ENCODE measurements at regions not wholly inside any gene's neighbourhood (a gene's known extent, or its start where the extent isn't known, plus 50 kb on each side); places are given as distances from the start of the nearest gene placed in this dataset.

- ChIA-PET POLR2A (no interaction called here), CTCF (interaction anchor here (0.7 kb wide), 1 partner anchor 57 kb away, joined by 3 read pairs; no protein-coding TSS in a partner anchor)
- no peak overlapping the region for H3K4me3 Mint-ChIP-seq
- DNase-seq: no peak
- no peaks in the 10 kb centered on the region for H3K36me3 Mint-ChIP-seq (ENCODE audit: low read depth)
- H3K4me1 Mint-ChIP-seq: peaks cover 24% of the 10 kb centered on the region
- no peak overlapping the region for H3K27ac Mint-ChIP-seq
- H3K9me3 Mint-ChIP-seq: no peaks in the 10 kb centered on the region
- no peaks in the 10 kb centered on the region for H3K27me3 Mint-ChIP-seq
These were observed 207.8 kb upstream of the TARS1 start for GRCh38 chr5:33232731-33233505.

GRCh38 chr5:33235304-33235703 lies 205.5 kb upstream of the TARS1 start:
- H3K27ac Mint-ChIP-seq: peak overlapping the region; percentile 55
- no peak overlapping the region for H3K4me3 Mint-ChIP-seq
- CTCF ChIA-PET: no interaction called here
- no peak for DNase-seq
- POLR2A ChIA-PET: no interaction called here
- H3K27me3 Mint-ChIP-seq: no peaks in the 10 kb centered on the region
- no peaks in the 10 kb centered on the region for H3K36me3 Mint-ChIP-seq (ENCODE audit: low read depth)
- peaks cover 24% of the 10 kb centered on the region for H3K4me1 Mint-ChIP-seq
- H3K9me3 Mint-ChIP-seq: no peaks in the 10 kb centered on the region

GRCh38 chr5:33235824-33236223 lies 204.9 kb upstream of the TARS1 start:
- no peaks in the 10 kb centered on the region for H3K27me3 Mint-ChIP-seq
- DNase-seq: no peak
- no peaks in the 10 kb centered on the region for H3K36me3 Mint-ChIP-seq (ENCODE audit: low read depth)
- CTCF ChIA-PET: no interaction called here
- H3K27ac Mint-ChIP-seq: peak overlapping the region; percentile 55
- POLR2A ChIA-PET: no interaction called here
- H3K4me1 Mint-ChIP-seq: peaks cover 24% of the 10 kb centered on the region
- no peaks in the 10 kb centered on the region for H3K9me3 Mint-ChIP-seq
- no peak overlapping the region for H3K4me3 Mint-ChIP-seq

- Mint-ChIP-seq H3K36me3 (ENCODE audit: low read depth) (no peaks in the 10 kb centered on the region), H3K9me3 (no peaks in the 10 kb centered on the region), H3K4me1 (peaks cover 38% of the 10 kb centered on the region), H3K27me3 (no peaks in the 10 kb centered on the region), H3K27ac (no peak overlapping the region), H3K4me3 (no peak overlapping the region)
- CTCF ChIA-PET: no interaction called here
- POLR2A ChIA-PET: no interaction called here
- no peak for DNase-seq
These were observed 203.3 kb upstream of the TARS1 start for GRCh38 chr5:33237471-33237870.

GRCh38 chr5:33238826-33239695 lies 201.7 kb upstream of the TARS1 start:
- no peak for DNase-seq
- Mint-ChIP-seq H3K27ac (no peak overlapping the region), H3K36me3 (ENCODE audit: low read depth) (no peaks in the 10 kb centered on the region), H3K4me3 (no peak overlapping the region), H3K4me1 (peaks cover 38% of the 10 kb centered on the region), H3K9me3 (no peaks in the 10 kb centered on the region), H3K27me3 (no peaks in the 10 kb centered on the region)
- CTCF ChIA-PET: no interaction called here
- POLR2A ChIA-PET: no interaction called here

GRCh38 chr5:33240558-33240957 lies 200.2 kb upstream of the TARS1 start:
- H3K9me3 Mint-ChIP-seq: no peaks in the 10 kb centered on the region
- H3K4me1 Mint-ChIP-seq: peaks cover 33% of the 10 kb centered on the region
- H3K4me3 Mint-ChIP-seq: no peak overlapping the region
- POLR2A ChIA-PET: no interaction called here
- H3K36me3 Mint-ChIP-seq (ENCODE audit: low read depth): no peaks in the 10 kb centered on the region
- H3K27ac Mint-ChIP-seq: no peak overlapping the region
- no peaks in the 10 kb centered on the region for H3K27me3 Mint-ChIP-seq
- CTCF ChIA-PET: no interaction called here
- no peak for DNase-seq

- Mint-ChIP-seq H3K36me3 (ENCODE audit: low read depth) (no peaks in the 10 kb centered on the region), H3K4me1 (peaks cover 22% of the 10 kb centered on the region), H3K9me3 (no peaks in the 10 kb centered on the region), H3K27me3 (no peaks in the 10 kb centered on the region), H3K4me3 (no peak overlapping the region), H3K27ac (peak overlapping the region; percentile 42)
- DNase-seq: no peak
- ChIA-PET POLR2A (no interaction called here), CTCF (no interaction called here)
These were observed 199.0 kb upstream of the TARS1 start for GRCh38 chr5:33241802-33242201.

- ChIA-PET CTCF (no interaction called here), POLR2A (no interaction called here)
- peaks cover 17% of the 10 kb centered on the region for H3K4me1 Mint-ChIP-seq
- H3K27me3 Mint-ChIP-seq: no peaks in the 10 kb centered on the region
- H3K4me3 Mint-ChIP-seq: no peak overlapping the region
- no peak for DNase-seq
- no peaks in the 10 kb centered on the region for H3K36me3 Mint-ChIP-seq (ENCODE audit: low read depth)
- no peak overlapping the region for H3K27ac Mint-ChIP-seq
- no peaks in the 10 kb centered on the region for H3K9me3 Mint-ChIP-seq
These were observed 198.5 kb upstream of the TARS1 start for GRCh38 chr5:33242277-33242676.

GRCh38 chr5:33244441-33245150 lies 196.2 kb upstream of the TARS1 start:
- ChIA-PET CTCF (no interaction called here), POLR2A (no interaction called here)
- no peak for DNase-seq
- peaks cover 14% of the 10 kb centered on the region for H3K4me1 Mint-ChIP-seq
- H3K4me3 Mint-ChIP-seq: no peak overlapping the region
- no peaks in the 10 kb centered on the region for H3K9me3 Mint-ChIP-seq
- no peaks in the 10 kb centered on the region for H3K36me3 Mint-ChIP-seq (ENCODE audit: low read depth)
- H3K27ac Mint-ChIP-seq: no peak overlapping the region
- no peaks in the 10 kb centered on the region for H3K27me3 Mint-ChIP-seq

GRCh38 chr5:33254579-33254978 lies 186.2 kb upstream of the TARS1 start:
- no peaks in the 10 kb centered on the region for H3K27me3 Mint-ChIP-seq
- no peaks in the 10 kb centered on the region for H3K4me1 Mint-ChIP-seq
- POLR2A ChIA-PET: no interaction called here
- no peak overlapping the region for H3K27ac Mint-ChIP-seq
- H3K36me3 Mint-ChIP-seq (ENCODE audit: low read depth): no peaks in the 10 kb centered on the region
- CTCF ChIA-PET: no interaction called here
- DNase-seq: no peak
- H3K9me3 Mint-ChIP-seq: no peaks in the 10 kb centered on the region
- H3K4me3 Mint-ChIP-seq: no peak overlapping the region

GRCh38 chr5:33257807-33258429 lies 182.8 kb upstream of the TARS1 start:
- no peak overlapping the region for H3K27ac Mint-ChIP-seq
- no peaks in the 10 kb centered on the region for H3K4me1 Mint-ChIP-seq
- DNase-seq: no peak
- ChIA-PET CTCF (no interaction called here), POLR2A (no interaction called here)
- no peaks in the 10 kb centered on the region for H3K36me3 Mint-ChIP-seq (ENCODE audit: low read depth)
- no peaks in the 10 kb centered on the region for H3K27me3 Mint-ChIP-seq
- H3K4me3 Mint-ChIP-seq: no peak overlapping the region
- no peaks in the 10 kb centered on the region for H3K9me3 Mint-ChIP-seq

- H3K9me3 Mint-ChIP-seq: no peaks in the 10 kb centered on the region
- ChIA-PET CTCF (no interaction called here), POLR2A (no interaction called here)
These were observed 182.2 kb upstream of the TARS1 start for GRCh38 chr5:33258553-33258952.

GRCh38 chr5:33260098-33260497 lies 180.7 kb upstream of the TARS1 start:
- no peaks in the 10 kb centered on the region for H3K27me3 Mint-ChIP-seq

More at GRCh38 chr5:33258553-33258952, 182.2 kb upstream of the TARS1 start:
- H3K4me1 Mint-ChIP-seq: no peaks in the 10 kb centered on the region
- DNase-seq: no peak
- H3K27me3 Mint-ChIP-seq: no peaks in the 10 kb centered on the region
- no peak overlapping the region for H3K4me3 Mint-ChIP-seq
- no peak overlapping the region for H3K27ac Mint-ChIP-seq
- no peaks in the 10 kb centered on the region for H3K36me3 Mint-ChIP-seq (ENCODE audit: low read depth)

More at GRCh38 chr5:33260098-33260497, 180.7 kb upstream of the TARS1 start:
- Mint-ChIP-seq H3K4me3 (no peak overlapping the region), H3K27ac (no peak overlapping the region), H3K36me3 (ENCODE audit: low read depth) (no peaks in the 10 kb centered on the region), H3K9me3 (no peaks in the 10 kb centered on the region), H3K4me1 (no peaks in the 10 kb centered on the region)
- POLR2A ChIA-PET: no interaction called here
- no peak for DNase-seq
- CTCF ChIA-PET: no interaction called here

Data from activated CD4-positive, alpha-beta memory T cell treated with anti-CD3 and anti-CD28 coated beads, Interleukin-2, amount 10 ng/mL, durations not matched to agents 7 days and 5 days (primary cell).